CD14-positive monocyte (primary cell): ENCODE measurements at regions not wholly inside any gene's neighbourhood (a gene's known extent, or its start where the extent isn't known, plus 50 kb on each side); places are given as distances from the start of the nearest gene placed in this dataset.

Experiments
- DNase-seq, 3 donors: peaks; one replicate each; pipeline ENCODE4 v3.0.0-alpha.2; 2011 to 2022
- H2AFZ ChIP-seq: 2 replicates; pipeline ENCODE4 v1.6.0; 2012; ENCODE audit warnings: mild to moderate bottlenecking, low read depth, low read length, inconsistent platforms; ENCODE audit not compliant: insufficient read depth, poor library complexity, severe bottlenecking
- H3K27ac ChIP-seq, 2 donors: 1 replicate in 1 of 2; 2 replicates in 1 of 2; pipeline ENCODE4 v1.5.1; 2012 to 2013; ENCODE audit warnings: low read length in 2 of 2, control low read depth in 1 of 2, inconsistent platforms in 1 of 2, low read depth in 1 of 2, mild to moderate bottlenecking in 1 of 2
- H3K27me3 ChIP-seq, 2 donors: one replicate each; pipeline versions ENCODE4 v1.6.0 to v1.6.1; 2011 to 2013; ENCODE audit warnings: low read length in 2 of 2; ENCODE audit not compliant: control insufficient read depth in 2 of 2, insufficient read depth in 2 of 2
- H3K36me3 ChIP-seq, 2 donors: replicated peaks in 1 of 2; 1 replicate in 1 of 2; 2 replicates in 1 of 2; pipeline versions ENCODE4 v1.5.1 to v1.6.1; 2012 to 2013; ENCODE audit warnings: low read length in 2 of 2, control low read depth in 1 of 2, inconsistent platforms in 1 of 2, mild to moderate bottlenecking in 1 of 2; ENCODE audit not compliant: insufficient read depth in 2 of 2, control insufficient read depth in 1 of 2
- H3K4me1 ChIP-seq, 2 donors: 1 replicate in 1 of 2; 2 replicates in 1 of 2; pipeline versions ENCODE4 v1.5.1 to v1.6.1; 2012 to 2013; ENCODE audit warnings: low read length in 2 of 2, control low read depth in 1 of 2, inconsistent platforms in 1 of 2, mild to moderate bottlenecking in 1 of 2, moderate library complexity in 1 of 2; ENCODE audit not compliant: insufficient read depth in 2 of 2, control insufficient read depth in 1 of 2
- H3K4me2 ChIP-seq: replicated peaks from 2 replicates; pipeline ENCODE3; 2012; ENCODE audit warnings: low read length, moderate library complexity, mild to moderate bottlenecking; ENCODE audit not compliant: poor library complexity, severe bottlenecking; ENCODE audit errors: extremely low read depth
- H3K4me3 ChIP-seq, 3 experiments: fragments of 200-600 bp in 1 of 3; sonication (generic) in 1 of 3; replicated peaks in 1 of 3; 1 replicate in 2 of 3; 2 replicates in 1 of 3; pipeline ENCODE4 v1.5.1; 2011 to 2013; ENCODE audit warnings: low read length in 3 of 3, mild to moderate bottlenecking in 3 of 3, control low read depth in 2 of 3, low read depth in 2 of 3, inconsistent platforms in 1 of 3, moderate library complexity in 1 of 3
- H3K79me2 ChIP-seq: 2 replicates; pipeline ENCODE4 v1.6.0; 2012; ENCODE audit warnings: mild to moderate bottlenecking, control low read depth, inconsistent platforms, low read length, moderate library complexity; ENCODE audit not compliant: insufficient read depth
- H3K9ac ChIP-seq: 2 replicates; pipeline ENCODE4 v1.6.0; 2017; ENCODE audit warnings: low read length, mild to moderate bottlenecking; ENCODE audit not compliant: insufficient read depth, poor library complexity, severe bottlenecking
- H3K9me3 ChIP-seq, 2 donors: replicated peaks in 1 of 2; 1 replicate in 1 of 2; 2 replicates in 1 of 2; pipeline versions ENCODE4 v1.5.1 to v1.6.1; 2012 to 2013; ENCODE audit warnings: low read length in 2 of 2, control low read depth in 1 of 2; ENCODE audit not compliant: control insufficient read depth in 1 of 2, insufficient read depth in 1 of 2
- H4K20me1 ChIP-seq: 2 replicates; pipeline ENCODE4 v1.6.0; 2012; ENCODE audit warnings: mild to moderate bottlenecking, low read length, control low read depth, moderate library complexity; ENCODE audit not compliant: insufficient read depth
- H3K27ac Mint-ChIP-seq, 7 donors: one replicate each; pipeline ENCODE4 v1.8.0; 2020; ENCODE audit warnings: mild to moderate bottlenecking in 7 of 7, mixed read lengths in 7 of 7, moderate library complexity in 6 of 7, inconsistent platforms in 2 of 7
- H3K27me3 Mint-ChIP-seq, 3 donors: one replicate each; pipeline ENCODE4 v1.8.0; 2021 to 2022; ENCODE audit warnings: low read depth in 3 of 3, mild to moderate bottlenecking in 3 of 3, mixed read lengths in 3 of 3, moderate library complexity in 3 of 3, inconsistent platforms in 1 of 3
- H3K36me3 Mint-ChIP-seq, 2 donors: one replicate each; pipeline ENCODE4 v1.8.0; 2020; ENCODE audit warnings: mixed read lengths in 2 of 2, inconsistent platforms in 1 of 2, mild to moderate bottlenecking in 1 of 2
- H3K4me1 Mint-ChIP-seq: one replicate; pipeline ENCODE4 v1.8.0; 2020; ENCODE audit warnings: mild to moderate bottlenecking, mixed read lengths
- H3K4me3 Mint-ChIP-seq, 2 donors: one replicate each; pipeline ENCODE4 v1.8.0; 2020; ENCODE audit warnings: mild to moderate bottlenecking in 2 of 2, mixed read lengths in 2 of 2, moderate library complexity in 1 of 2
- H3K9me3 Mint-ChIP-seq, 7 donors: one replicate each; pipeline ENCODE4 v1.8.0; 2020 to 2022; ENCODE audit warnings: mixed read lengths in 7 of 7, mild to moderate bottlenecking in 6 of 7, moderate library complexity in 6 of 7, inconsistent platforms in 2 of 7
- CTCF ChIP-seq: fragments of 200-600 bp; IDR thresholded peaks from one replicate; pipeline ENCODE4 v1.8.0; 2022; ENCODE audit warnings: antibody characterized with exemption, mild to moderate bottlenecking
- WGBS: methylation state at CpG from one replicate; pipeline ENCODE4 v1.1.5; 2013; ENCODE audit warnings: missing lambda C conversion rate; ENCODE audit not compliant: insufficient coverage; 5-methylcytosine and 5-hydroxymethylcytosine counted together
- intact Hi-C, 2 donors: fragments of 100-400 bp; cut with micrococcal nuclease; formaldehyde crosslinking; loops; one replicate each; pipeline versions ENCODE4 v1.15.0 to v1.15.1; 2023

DNA sequence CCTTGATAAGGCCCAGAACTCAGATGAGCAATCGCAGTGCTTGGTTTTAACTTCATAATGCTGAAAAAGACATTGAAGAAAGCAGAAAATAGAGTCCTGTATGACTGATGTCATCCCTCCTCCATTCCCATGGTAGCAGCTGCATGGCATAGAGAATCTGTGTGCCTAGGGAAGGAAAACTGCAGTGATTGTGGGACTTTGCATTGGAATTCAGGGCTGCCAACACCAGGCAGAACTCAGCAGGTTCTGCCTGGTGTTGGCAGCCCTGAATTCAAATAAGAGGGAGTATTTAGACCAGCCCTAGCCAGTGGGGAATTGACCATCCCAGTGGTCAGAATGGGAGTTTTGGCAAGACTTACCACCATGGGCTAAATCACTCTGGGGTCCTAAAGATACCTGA, 1016.0 kb downstream of the FAM181B start:
- Histone ChIP-seq H3K27me3 (no peaks in the 10 kb centered on the region), H4K20me1 (no peaks in the 10 kb centered on the region), H3K79me2 (no peaks in the 10 kb centered on the region), H3K4me3 (no peak overlapping the region), H3K4me1 (no peaks in the 10 kb centered on the region), H3K9ac (no peak overlapping the region), H3K9me3 (peaks cover 0 to 6% of the 10 kb centered on the region in 2 donors), H3K27ac (no peak overlapping the region), H2AFZ (no peak overlapping the region), H3K36me3 (no peaks in the 10 kb centered on the region), H3K4me2 (no peak overlapping the region)
- Mint-ChIP-seq H3K4me3 (no peak overlapping the region), H3K27me3 (no peaks in the 10 kb centered on the region), H3K36me3 (no peaks in the 10 kb centered on the region), H3K9me3 (peaks cover 0 to 9% (median 4%) of the 10 kb centered on the region in 7 donors), H3K27ac (no peak overlapping the region), H3K4me1 (no peaks in the 10 kb centered on the region)
- no peak for TF ChIP-seq CTCF
- intact Hi-C loops, result no loop called here
- WGBS, result no CpG with 5 or more reads among the region's 1 CpG
- DNase-seq, result no peak

- TF ChIP-seq CTCF, result no peak
- DNase-seq, result no peak
- H3K4me1 ChIP-seq, result no peaks in the 10 kb centered on the region
- no peak overlapping the region for H3K4me3 ChIP-seq
- Mint-ChIP-seq H3K27ac (no peak overlapping the region), H3K9me3 (peaks cover 0 to 4% (median 0%) of the 10 kb centered on the region in 7 donors), H3K4me3 (no peak overlapping the region), H3K36me3 (no peaks in the 10 kb centered on the region), H3K27me3 (no peaks in the 10 kb centered on the region), H3K4me1 (no peaks in the 10 kb centered on the region)
- no peak overlapping the region for H3K4me2 ChIP-seq
- no peak overlapping the region for H2AFZ ChIP-seq
- WGBS, result 60% methylated on average over 1 of the region's 1 CpG
- intact Hi-C loops, result no loop called here
- no peaks in the 10 kb centered on the region for H3K79me2 ChIP-seq
- no peak overlapping the region for H3K27ac ChIP-seq
- no peak overlapping the region for H3K9ac ChIP-seq
- no peaks in the 10 kb centered on the region for H3K36me3 ChIP-seq
- H3K27me3 ChIP-seq, result no peaks in the 10 kb centered on the region
- H3K9me3 ChIP-seq, result no peaks in the 10 kb centered on the region
- H4K20me1 ChIP-seq, result no peaks in the 10 kb centered on the region
Observed at GRCh38 chr11:81707881-81708280, 1025.8 kb downstream of the FAM181B start.
